Esophagus squamous epithelium (tissue), 4 donors: ENCODE measurements at regions not wholly inside any gene's neighbourhood (a gene's known extent, or its start where the extent isn't known, plus 50 kb on each side); places are given as distances from the start of the nearest gene placed in this dataset.

Experiments used
- CTCF ChIP-seq, 6 experiments: fragments of 450-650 bp in 4 of 6; fragments of 200-600 bp in 2 of 6; sonication (generic) in 2 of 6; IDR thresholded peaks; one replicate each; pipeline ENCODE4 v1.5.1; 2016 to 2019; ENCODE audit warnings: antibody characterized with exemption in 6 of 6, mild to moderate bottlenecking in 4 of 6, moderate library complexity in 4 of 6
- POLR2A ChIP-seq, 4 donors: fragments of 450-650 bp; IDR thresholded peaks; one replicate each; pipeline ENCODE4 v1.6.1; 2017; ENCODE audit warnings: antibody characterized with exemption in 4 of 4, mild to moderate bottlenecking in 4 of 4, moderate library complexity in 3 of 4

- TF ChIP-seq CTCF (IDR thresholded peaks at IDR 0.05) (no peak), POLR2A (IDR thresholded peaks at IDR 0.05) (no peak)
Observed at GRCh38 chr21:15562748-15563147, 167.0 kb upstream of the USP25 start.
